ENCODE measurements at regions not wholly inside any gene's neighbourhood (a gene's known extent, or its start where the extent isn't known, plus 50 kb on each side); places are given as distances from the start of the nearest gene placed in this dataset.

DNA sequence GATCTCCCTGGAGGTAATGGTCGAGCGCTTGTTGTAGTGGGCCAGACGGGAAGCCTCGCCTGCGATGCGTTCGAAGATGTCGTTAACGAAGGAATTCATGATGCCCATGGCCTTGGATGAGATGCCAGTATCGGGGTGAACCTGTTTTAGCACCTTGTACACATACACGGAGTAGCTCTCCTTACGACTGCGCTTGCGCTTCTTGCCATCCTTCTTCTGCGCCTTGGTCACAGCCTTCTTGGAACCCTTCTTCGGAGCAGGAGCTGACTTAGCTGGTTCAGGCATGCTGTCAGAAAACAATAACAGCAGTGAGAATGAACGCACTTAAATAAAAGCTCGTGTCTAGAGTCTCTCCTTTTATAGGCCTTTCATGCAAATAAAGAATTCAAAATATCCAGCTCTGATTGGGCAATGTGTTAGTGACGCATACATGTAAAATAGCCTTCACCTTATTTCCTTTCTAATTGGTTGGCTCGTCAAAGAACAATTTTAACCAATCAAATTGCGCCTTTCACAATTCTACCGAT lies 129.2 kb downstream of the HFE start:
- TF ChIP-seq, protein P1, sequence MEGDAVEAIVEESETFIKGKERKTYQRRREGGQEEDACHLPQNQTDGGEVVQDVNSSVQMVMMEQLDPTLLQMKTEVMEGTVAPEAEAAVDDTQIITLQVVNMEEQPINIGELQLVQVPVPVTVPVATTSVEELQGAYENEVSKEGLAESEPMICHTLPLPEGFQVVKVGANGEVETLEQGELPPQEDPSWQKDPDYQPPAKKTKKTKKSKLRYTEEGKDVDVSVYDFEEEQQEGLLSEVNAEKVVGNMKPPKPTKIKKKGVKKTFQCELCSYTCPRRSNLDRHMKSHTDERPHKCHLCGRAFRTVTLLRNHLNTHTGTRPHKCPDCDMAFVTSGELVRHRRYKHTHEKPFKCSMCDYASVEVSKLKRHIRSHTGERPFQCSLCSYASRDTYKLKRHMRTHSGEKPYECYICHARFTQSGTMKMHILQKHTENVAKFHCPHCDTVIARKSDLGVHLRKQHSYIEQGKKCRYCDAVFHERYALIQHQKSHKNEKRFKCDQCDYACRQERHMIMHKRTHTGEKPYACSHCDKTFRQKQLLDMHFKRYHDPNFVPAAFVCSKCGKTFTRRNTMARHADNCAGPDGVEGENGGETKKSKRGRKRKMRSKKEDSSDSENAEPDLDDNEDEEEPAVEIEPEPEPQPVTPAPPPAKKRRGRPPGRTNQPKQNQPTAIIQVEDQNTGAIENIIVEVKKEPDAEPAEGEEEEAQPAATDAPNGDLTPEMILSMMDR (IDR thresholded peaks at IDR 0.05; ENCODE audit: low read depth, low read length, missing control alignments) = no peak
- peak overlapping the region; percentile 60 for H3K4me3 ChIP-seq (replicated peaks; ENCODE audit: low read depth, low read length)
- peak; percentile 100 for DNase-seq (ENCODE audit: extremely low read depth, low read depth)

- peak overlapping the region; percentile 47 for H3K4me3 ChIP-seq (replicated peaks; ENCODE audit: low read depth, low read length)
- no peak for DNase-seq (ENCODE audit: extremely low read depth, low read depth)
- TF ChIP-seq, protein P1 (IDR thresholded peaks at IDR 0.05; ENCODE audit: low read depth, low read length, missing control alignments) = peak; percentile 9
These were observed 129.9 kb downstream of the HFE start for GRCh38 chr6:26216886-26217713.

DNA sequence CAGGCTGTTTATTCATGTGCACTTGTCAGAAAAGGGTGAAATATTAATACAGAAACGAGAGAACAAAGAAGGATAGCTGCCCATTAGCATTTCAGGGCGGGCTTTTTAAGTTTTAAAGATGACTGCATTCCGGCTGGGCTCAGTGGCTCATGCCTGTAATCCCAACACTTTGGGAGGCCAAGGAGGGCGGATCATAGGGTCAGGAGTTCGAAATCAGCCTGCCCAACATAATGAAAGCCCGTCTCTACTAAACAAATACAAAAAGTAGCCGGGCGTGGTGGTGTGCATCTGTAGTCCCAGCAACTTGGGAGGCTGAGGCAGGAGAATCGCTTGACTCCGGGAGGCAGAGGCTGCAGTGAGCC lies 130.5 kb downstream of the HFE start:
- H3K4me3 ChIP-seq (replicated peaks; ENCODE audit: low read depth, low read length) = peak overlapping the region; percentile 47
- TF ChIP-seq, protein P1 (IDR thresholded peaks at IDR 0.05; ENCODE audit: low read depth, low read length, missing control alignments) = no peak
- DNase-seq (ENCODE audit: extremely low read depth, low read depth) = no peak

DNA sequence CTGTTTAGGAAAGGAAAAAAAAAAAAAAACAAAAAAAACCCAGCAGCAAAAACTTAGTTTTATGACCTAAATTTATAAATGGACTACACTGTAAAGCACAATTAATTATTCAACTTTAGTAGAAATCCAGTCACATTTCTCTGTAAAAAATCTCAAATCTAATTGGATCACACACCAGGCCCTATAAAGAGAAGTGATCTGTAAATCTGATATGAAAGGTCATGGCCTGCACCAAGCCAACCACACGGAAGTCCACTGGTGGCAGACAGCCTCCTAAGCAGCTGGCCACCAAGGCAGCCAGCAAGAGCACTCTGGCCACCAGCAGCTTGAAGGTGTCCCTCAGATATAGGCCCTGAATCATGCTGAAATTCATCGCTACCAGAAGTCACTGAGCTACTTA lies 131.6 kb downstream of the HFE start:
- no peak overlapping the region for H3K4me3 ChIP-seq (replicated peaks; ENCODE audit: low read depth, low read length)
- TF ChIP-seq, protein P1 (IDR thresholded peaks at IDR 0.05; ENCODE audit: low read depth, low read length, missing control alignments) = no peak
- DNase-seq (ENCODE audit: extremely low read depth, low read depth) = no peak

DNA sequence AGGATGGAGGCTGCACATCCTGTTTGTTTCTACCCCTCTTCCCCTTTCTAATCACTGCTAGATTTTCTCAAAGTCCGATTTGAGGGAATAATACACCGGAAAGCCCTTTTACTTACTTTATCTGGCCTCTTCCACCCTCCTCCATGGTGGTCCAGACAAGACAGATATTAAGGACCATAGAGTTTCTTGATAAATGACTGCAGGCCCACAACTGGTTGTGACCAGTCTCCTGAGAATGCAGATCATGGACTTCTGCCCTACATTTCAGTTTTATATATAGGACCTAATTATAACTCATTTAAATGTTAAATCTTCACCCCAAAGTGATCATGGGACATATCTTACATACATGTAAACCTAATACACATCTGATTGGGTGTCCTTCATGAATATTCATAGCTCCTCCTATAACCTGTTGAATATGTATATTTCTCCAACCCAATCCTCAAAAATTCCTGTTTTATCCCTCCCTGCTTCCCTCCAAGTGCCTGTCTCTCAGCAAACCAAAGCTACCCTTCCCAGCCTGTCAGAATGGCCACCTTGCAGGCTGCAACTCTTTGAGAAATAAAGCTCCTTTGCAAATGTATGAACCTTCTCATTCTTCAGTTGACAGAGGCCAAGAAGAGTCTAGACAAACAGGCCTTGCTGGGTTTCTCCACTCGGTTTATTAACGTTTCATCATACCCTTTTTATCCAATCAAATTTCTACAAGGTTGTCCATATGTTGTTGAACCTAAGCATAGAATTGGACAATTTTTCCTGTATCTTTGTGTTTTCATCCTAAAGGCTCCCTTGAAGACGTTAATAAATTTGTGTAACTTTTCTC lies 133.1 kb downstream of the HFE start:
- DNase-seq (ENCODE audit: extremely low read depth, low read depth) = no peak
- TF ChIP-seq, protein P1 (IDR thresholded peaks at IDR 0.05; ENCODE audit: low read depth, low read length, missing control alignments) = no peak
- H3K4me3 ChIP-seq (replicated peaks; ENCODE audit: low read depth, low read length) = no peak overlapping the region

- H3K4me3 ChIP-seq (replicated peaks; ENCODE audit: low read depth, low read length) = no peak overlapping the region
- DNase-seq (ENCODE audit: extremely low read depth, low read depth) = no peak
- TF ChIP-seq, protein P1 (IDR thresholded peaks at IDR 0.05; ENCODE audit: low read depth, low read length, missing control alignments) = no peak
These were observed 134.0 kb downstream of the HFE start for GRCh38 chr6:26221186-26221585.
